ENCODE measurements at regions not wholly inside any gene's neighbourhood (a gene's known extent, or its start where the extent isn't known, plus 50 kb on each side); places are given as distances from the start of the nearest gene placed in this dataset.
"Not testable (repeated sequence)": the region's sequence is repeated elsewhere in the genome, so short reads cannot be mapped to it uniquely, and the experiment has no call there.

DNA sequence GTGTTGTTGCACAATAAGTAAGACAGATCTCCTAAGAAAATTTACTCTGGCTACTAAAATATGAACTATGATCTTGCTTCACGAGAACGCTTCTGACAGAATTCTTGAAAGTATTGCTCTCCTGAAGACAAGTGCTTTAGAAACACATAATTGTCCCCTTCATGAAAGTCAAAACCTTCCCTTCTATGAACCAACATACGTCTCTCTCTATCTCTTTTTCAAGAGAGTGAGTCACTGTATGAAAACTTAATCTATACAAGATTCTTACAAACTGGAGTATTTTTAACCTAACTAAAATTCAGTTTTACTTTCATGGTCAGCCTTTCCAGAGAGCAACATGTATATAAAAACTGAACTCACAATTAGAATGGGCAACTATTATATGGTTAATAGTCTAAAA lies 688.0 kb upstream of the CTNND2 start:
- Histone ChIP-seq H3K9me3 (ENCODE audit: low read length) (peaks cover 20% of the 10 kb centered on the region), H3K27ac (ENCODE audit: low read length) (no peak overlapping the region), H3K9me2 (replicated peaks; ENCODE audit: insufficient read depth, low read length) (no peaks in the 10 kb centered on the region), H3K4me1 (ENCODE audit: low read length) (no peaks in the 10 kb centered on the region), H3K9ac (ENCODE audit: low read length) (no peak overlapping the region), H3K27me3 (ENCODE audit: low read length) (no peaks in the 10 kb centered on the region), H3K4me3 (ENCODE audit: low read length) (no peak overlapping the region), H3K4me2 (ENCODE audit: low read depth, low read length, poor library complexity, severe bottlenecking) (no peak overlapping the region), H2AFZ (ENCODE audit: low read length) (no peak overlapping the region), H3K36me3 (ENCODE audit: insufficient read depth, low read length) (no peaks in the 10 kb centered on the region), H3K79me2 (ENCODE audit: low read length) (no peaks in the 10 kb centered on the region), H4K20me1 (ENCODE audit: insufficient read depth, low read depth, low read length) (no peaks in the 10 kb centered on the region)
- no peak for DNase-seq

DNA sequence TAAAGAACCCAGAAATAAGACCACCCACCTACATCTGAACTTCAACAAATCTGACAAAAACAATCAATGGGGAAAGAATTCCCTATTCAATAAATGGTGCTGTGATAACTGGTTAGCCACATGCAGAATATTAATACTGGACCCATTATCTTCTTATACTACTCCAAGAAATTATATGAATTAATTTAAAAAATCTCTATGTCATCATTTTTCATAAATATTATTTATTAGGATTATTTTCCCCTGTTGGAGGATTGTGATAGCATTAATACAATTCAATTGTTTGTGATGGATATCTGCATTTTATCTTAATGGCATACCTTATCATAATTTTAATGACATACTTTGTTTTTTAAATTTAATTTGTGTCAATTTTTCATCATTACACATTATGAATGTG lies 682.2 kb upstream of the CTNND2 start:
- no peaks in the 10 kb centered on the region for H3K27me3 ChIP-seq (ENCODE audit: low read length)
- no peaks in the 10 kb centered on the region for H3K4me1 ChIP-seq (ENCODE audit: low read length)
- no peaks in the 10 kb centered on the region for H3K79me2 ChIP-seq (ENCODE audit: low read length)
- H3K4me3 ChIP-seq (ENCODE audit: low read length): no peak overlapping the region
- peaks cover 22% of the 10 kb centered on the region for H3K9me3 ChIP-seq (ENCODE audit: low read length)
- no peaks in the 10 kb centered on the region for H3K9me2 ChIP-seq (replicated peaks; ENCODE audit: insufficient read depth, low read length)
- no peak overlapping the region for H3K9ac ChIP-seq (ENCODE audit: low read length)
- no peaks in the 10 kb centered on the region for H4K20me1 ChIP-seq (ENCODE audit: insufficient read depth, low read depth, low read length)
- no peak overlapping the region for H3K27ac ChIP-seq (ENCODE audit: low read length)
- no peak for DNase-seq
- H2AFZ ChIP-seq (ENCODE audit: low read length): no peak overlapping the region
- H3K36me3 ChIP-seq (ENCODE audit: insufficient read depth, low read length): no peaks in the 10 kb centered on the region
- H3K4me2 ChIP-seq (ENCODE audit: low read depth, low read length, poor library complexity, severe bottlenecking): no peak overlapping the region

- H3K27ac ChIP-seq (ENCODE audit: low read length); H3K9me3 ChIP-seq (ENCODE audit: low read length); H3K27me3 ChIP-seq (ENCODE audit: low read length); H3K4me2 ChIP-seq (ENCODE audit: low read depth, low read length, poor library complexity, severe bottlenecking); H3K4me1 ChIP-seq (ENCODE audit: low read length); H3K9ac ChIP-seq (ENCODE audit: low read length); H3K79me2 ChIP-seq (ENCODE audit: low read length); H4K20me1 ChIP-seq (ENCODE audit: insufficient read depth, low read depth, low read length); DNase-seq; H3K4me3 ChIP-seq (ENCODE audit: low read length); H3K9me2 ChIP-seq (replicated peaks; ENCODE audit: insufficient read depth, low read length); H2AFZ ChIP-seq (ENCODE audit: low read length); H3K36me3 ChIP-seq (ENCODE audit: insufficient read depth, low read length): not testable (repeated sequence)
These were observed 674.6 kb upstream of the CTNND2 start for GRCh38 chr5:12578803-12579202.

- not testable (repeated sequence) for H3K4me1 ChIP-seq (ENCODE audit: low read length); DNase-seq; H2AFZ ChIP-seq (ENCODE audit: low read length); H4K20me1 ChIP-seq (ENCODE audit: insufficient read depth, low read depth, low read length); H3K27me3 ChIP-seq (ENCODE audit: low read length); H3K4me2 ChIP-seq (ENCODE audit: low read depth, low read length, poor library complexity, severe bottlenecking); H3K9ac ChIP-seq (ENCODE audit: low read length); H3K4me3 ChIP-seq (ENCODE audit: low read length); H3K9me2 ChIP-seq (replicated peaks; ENCODE audit: insufficient read depth, low read length); H3K79me2 ChIP-seq (ENCODE audit: low read length); H3K36me3 ChIP-seq (ENCODE audit: insufficient read depth, low read length); H3K27ac ChIP-seq (ENCODE audit: low read length)
- peaks cover 10% of the 10 kb centered on the region; the same call in 1 of the 2 replicates for H3K9me3 ChIP-seq (ENCODE audit: low read length)
These were observed 672.7 kb upstream of the CTNND2 start for GRCh38 chr5:12576953-12577352.

GRCh38 chr5:12574298-12575093 lies 670.2 kb upstream of the CTNND2 start:
- not testable (repeated sequence) for H3K27ac ChIP-seq (ENCODE audit: low read length); H3K4me2 ChIP-seq (ENCODE audit: low read depth, low read length, poor library complexity, severe bottlenecking); H3K79me2 ChIP-seq (ENCODE audit: low read length)

DNA sequence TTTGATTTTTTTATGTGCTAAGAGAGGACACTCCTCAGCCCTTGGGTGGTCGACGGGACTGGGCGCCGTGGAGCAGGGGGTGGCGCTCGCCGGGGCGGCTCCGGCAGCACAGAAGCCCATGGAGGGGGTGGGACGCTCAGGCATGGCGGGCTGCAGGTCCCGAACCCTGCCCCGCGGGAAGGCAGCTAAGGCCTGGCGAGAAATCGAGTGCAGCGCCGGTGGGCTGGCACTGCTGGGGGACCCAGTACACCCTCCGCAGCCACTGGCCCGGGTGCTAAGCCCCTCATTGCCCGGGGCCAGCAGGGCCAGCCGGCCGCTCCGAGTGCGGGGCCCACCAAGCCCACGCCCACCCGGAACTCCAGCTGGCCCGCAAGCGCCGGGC lies 669.7 kb upstream of the CTNND2 start:
- H3K4me2 ChIP-seq (ENCODE audit: low read depth, low read length, poor library complexity, severe bottlenecking); DNase-seq; H3K9me2 ChIP-seq (replicated peaks; ENCODE audit: insufficient read depth, low read length); H3K36me3 ChIP-seq (ENCODE audit: insufficient read depth, low read length); H3K79me2 ChIP-seq (ENCODE audit: low read length); H4K20me1 ChIP-seq (ENCODE audit: insufficient read depth, low read depth, low read length); H3K4me1 ChIP-seq (ENCODE audit: low read length); H2AFZ ChIP-seq (ENCODE audit: low read length); H3K9ac ChIP-seq (ENCODE audit: low read length); H3K4me3 ChIP-seq (ENCODE audit: low read length); H3K27me3 ChIP-seq (ENCODE audit: low read length); H3K27ac ChIP-seq (ENCODE audit: low read length): not testable (repeated sequence)
- H3K9me3 ChIP-seq (ENCODE audit: low read length): peaks cover 12% of the 10 kb centered on the region

More at GRCh38 chr5:12574298-12575093, 670.2 kb upstream of the CTNND2 start:
- H2AFZ ChIP-seq (ENCODE audit: low read length); H3K27me3 ChIP-seq (ENCODE audit: low read length); H3K4me1 ChIP-seq (ENCODE audit: low read length); H3K4me3 ChIP-seq (ENCODE audit: low read length); H4K20me1 ChIP-seq (ENCODE audit: insufficient read depth, low read depth, low read length); H3K9me2 ChIP-seq (replicated peaks; ENCODE audit: insufficient read depth, low read length); DNase-seq; H3K9ac ChIP-seq (ENCODE audit: low read length); H3K36me3 ChIP-seq (ENCODE audit: insufficient read depth, low read length): not testable (repeated sequence)
- peaks cover 14% of the 10 kb centered on the region for H3K9me3 ChIP-seq (ENCODE audit: low read length)

DNA sequence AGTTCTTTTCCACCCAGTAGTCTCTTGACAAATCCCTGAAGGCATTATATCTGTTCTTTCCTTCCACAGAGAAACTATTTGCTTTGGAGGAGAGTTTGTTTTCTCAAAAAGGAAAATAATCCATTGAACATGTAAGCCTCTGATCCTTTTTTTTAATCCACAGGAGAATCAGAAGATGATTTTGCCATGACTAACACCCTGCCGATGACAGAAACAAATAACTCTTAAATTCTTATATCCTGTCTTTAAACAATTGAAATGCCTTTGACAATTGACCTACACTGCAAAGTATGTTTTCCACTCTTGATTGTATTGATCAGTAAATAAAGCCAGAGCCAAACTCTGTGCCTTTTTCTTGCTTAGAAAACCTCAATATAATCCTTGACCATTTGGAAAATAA lies 666.4 kb upstream of the CTNND2 start:
- no peaks in the 10 kb centered on the region for H3K4me1 ChIP-seq (ENCODE audit: low read length)
- H3K27ac ChIP-seq (ENCODE audit: low read length): no peak overlapping the region
- H2AFZ ChIP-seq (ENCODE audit: low read length): no peak overlapping the region
- no peak overlapping the region for H3K9ac ChIP-seq (ENCODE audit: low read length)
- H3K27me3 ChIP-seq (ENCODE audit: low read length): no peaks in the 10 kb centered on the region
- H3K4me3 ChIP-seq (ENCODE audit: low read length): no peak overlapping the region
- no peaks in the 10 kb centered on the region for H3K79me2 ChIP-seq (ENCODE audit: low read length)
- H4K20me1 ChIP-seq (ENCODE audit: insufficient read depth, low read depth, low read length): no peaks in the 10 kb centered on the region
- no peaks in the 10 kb centered on the region for H3K9me2 ChIP-seq (replicated peaks; ENCODE audit: insufficient read depth, low read length)
- peaks cover 27% of the 10 kb centered on the region for H3K9me3 ChIP-seq (ENCODE audit: low read length)
- no peak overlapping the region for H3K4me2 ChIP-seq (ENCODE audit: low read depth, low read length, poor library complexity, severe bottlenecking)
- no peak for DNase-seq
- no peaks in the 10 kb centered on the region for H3K36me3 ChIP-seq (ENCODE audit: insufficient read depth, low read length)

DNA sequence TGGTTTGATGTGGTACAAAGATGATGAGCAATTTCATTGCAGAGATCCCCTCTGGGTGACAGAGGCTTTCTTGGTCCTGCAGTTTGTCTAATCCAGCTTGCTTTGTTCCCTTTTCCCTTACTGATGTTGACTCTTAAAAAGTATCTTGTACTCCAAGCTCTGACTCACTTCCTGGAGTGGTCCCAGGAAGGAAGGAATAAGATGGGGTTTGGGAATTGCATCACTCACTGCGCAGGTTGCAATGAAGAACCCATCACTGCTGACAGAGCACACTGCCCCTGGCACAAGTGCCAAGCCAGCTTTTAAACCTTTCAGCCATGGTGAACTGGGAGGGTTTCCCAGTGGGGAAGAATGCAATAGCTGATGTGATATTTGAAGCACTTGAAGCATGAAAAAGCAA lies 662.2 kb upstream of the CTNND2 start:
- no peaks in the 10 kb centered on the region for H3K36me3 ChIP-seq (ENCODE audit: insufficient read depth, low read length)
- H3K79me2 ChIP-seq (ENCODE audit: low read length): no peaks in the 10 kb centered on the region
- H3K4me1 ChIP-seq (ENCODE audit: low read length): no peaks in the 10 kb centered on the region
- H3K27me3 ChIP-seq (ENCODE audit: low read length): no peaks in the 10 kb centered on the region
- H3K9me3 ChIP-seq (ENCODE audit: low read length): peaks cover 30% of the 10 kb centered on the region
- no peak overlapping the region for H2AFZ ChIP-seq (ENCODE audit: low read length)
- no peak overlapping the region for H3K4me2 ChIP-seq (ENCODE audit: low read depth, low read length, poor library complexity, severe bottlenecking)
- H3K4me3 ChIP-seq (ENCODE audit: low read length): no peak overlapping the region
- no peak for DNase-seq
- no peak overlapping the region for H3K27ac ChIP-seq (ENCODE audit: low read length)
- H3K9ac ChIP-seq (ENCODE audit: low read length): no peak overlapping the region
- no peaks in the 10 kb centered on the region for H3K9me2 ChIP-seq (replicated peaks; ENCODE audit: insufficient read depth, low read length)
- no peaks in the 10 kb centered on the region for H4K20me1 ChIP-seq (ENCODE audit: insufficient read depth, low read depth, low read length)

All from Karpas-422 (cell line).